PC-9 (cell line): ENCODE measurements at regions not wholly inside any gene's neighbourhood (a gene's known extent, or its start where the extent isn't known, plus 50 kb on each side); places are given as distances from the start of the nearest gene placed in this dataset.

Source experiments
- BruUV-seq: library from RNA; stranded (reverse); fragments of 400-500 nt; replicated peaks from 2 replicates; lab custom pipeline; 2021; lab: Mats Ljungman, UMichigan
- CTCF ChIA-PET: fragments of 300-600 bp; sonication (Branson Sonifier 250); formaldehyde crosslinking; loops from one replicate; lab custom pipeline; 2022; ENCODE audit warnings: antibody characterized with exemption; lab: Charles Lee
- POLR2A ChIA-PET: fragments of 300-600 bp; sonication (Branson Sonifier 250); formaldehyde crosslinking; loops from one replicate; lab custom pipeline; 2022; ENCODE audit warnings: antibody characterized with exemption; ENCODE audit not compliant: unreplicated experiment; lab: Charles Lee
- DNase-seq, 2 experiments: peaks; one replicate each; pipeline versions ENCODE4 v3.0.0 to v3.0.0-alpha.2; 2015 to 2022; ENCODE audit warnings: mixed read lengths in 1 of 2
- H2AFZ ChIP-seq: fragments of 200-600 bp; sonication (generic); 2 replicates; pipeline ENCODE4 v1.8.1; 2017; ENCODE audit warnings: antibody characterized with exemption
- H3F3A ChIP-seq: fragments of 200-600 bp; sonication (generic); 2 replicates; pipeline ENCODE4 v1.8.1; 2017; ENCODE audit warnings: antibody characterized with exemption, mild to moderate bottlenecking, low read depth; ENCODE audit not compliant: insufficient read depth
- H3K27ac ChIP-seq: fragments of 200-600 bp; sonication (generic); 2 replicates; pipeline ENCODE4 v1.6.1; 2016; ENCODE audit warnings: mixed run types
- H3K27me3 ChIP-seq: fragments of 200-600 bp; sonication (generic); 2 replicates; pipeline ENCODE4 v1.6.1; 2016; ENCODE audit warnings: low read depth, mixed run types; ENCODE audit not compliant: insufficient read depth
- H3K36me3 ChIP-seq: fragments of 200-600 bp; sonication (generic); 2 replicates; pipeline ENCODE4 v1.6.1; 2016; ENCODE audit warnings: low read depth, mixed run types
- H3K4me1 ChIP-seq: fragments of 200-600 bp; sonication (generic); replicated peaks from 2 replicates; pipeline ENCODE4 v1.6.1; 2016; ENCODE audit warnings: mixed run types; ENCODE audit not compliant: insufficient read depth
- H3K4me2 ChIP-seq: fragments of 200-600 bp; sonication (generic); 2 replicates; pipeline ENCODE4 v1.6.1; 2017; ENCODE audit warnings: mixed run types
- H3K4me3 ChIP-seq: fragments of 200-600 bp; sonication (generic); 2 replicates; pipeline ENCODE4 v1.6.1; 2016; ENCODE audit warnings: mixed run types
- H3K79me2 ChIP-seq: fragments of 200-600 bp; sonication (generic); 2 replicates; pipeline ENCODE4 v1.6.1; 2017; ENCODE audit warnings: low read depth, mixed run types
- H3K9me2 ChIP-seq: fragments of 200-600 bp; sonication (generic); 2 replicates; pipeline ENCODE4 v1.8.1; 2017; ENCODE audit warnings: mild to moderate bottlenecking; ENCODE audit not compliant: insufficient read depth
- H3K9me3 ChIP-seq: fragments of 200-600 bp; sonication (generic); 2 replicates; pipeline ENCODE4 v1.8.1; 2016; ENCODE audit warnings: low read depth; ENCODE audit not compliant: insufficient read depth
- H4K20me1 ChIP-seq: fragments of 200-600 bp; sonication (generic); 2 replicates; pipeline ENCODE4 v1.8.1; 2017; ENCODE audit not compliant: insufficient read depth
- CTCF ChIP-seq: fragments of 200-600 bp; sonication (generic); conservative IDR thresholded peaks from 2 replicates; pipeline ENCODE4 v1.6.1; 2017; ENCODE audit warnings: mixed run types, antibody characterized with exemption, mild to moderate bottlenecking, moderate library complexity
- EZH2 ChIP-seq: fragments of 200-600 bp; sonication (generic); IDR thresholded peaks from 2 replicates; pipeline ENCODE4 v1.8.0; 2017; ENCODE audit warnings: antibody characterized with exemption, low read depth
- intact Hi-C: fragments of 100-400 bp; cut with micrococcal nuclease; formaldehyde crosslinking; loops from one replicate; pipeline ENCODE4 v1.10.0; 2022; ENCODE audit not compliant: unreplicated experiment

- intact Hi-C loops, result no loop called here
- no peaks in the 10 kb centered on the region for H3K9me3 ChIP-seq
- no peaks in the 10 kb centered on the region for H3K9me2 ChIP-seq
- H3K79me2 ChIP-seq, result no peaks in the 10 kb centered on the region
- H3K27me3 ChIP-seq, result no peaks in the 10 kb centered on the region
- no peak overlapping the region for H3K4me3 ChIP-seq
- H2AFZ ChIP-seq, result no peak overlapping the region
- DNase-seq, result no peak
- CTCF ChIA-PET, result no interaction called here
- H4K20me1 ChIP-seq, result no peaks in the 10 kb centered on the region
- POLR2A ChIA-PET, result no interaction called here
- no peaks in the 10 kb centered on the region for H3K4me1 ChIP-seq
- H3K36me3 ChIP-seq, result no peaks in the 10 kb centered on the region
- no peak overlapping the region for H3K4me2 ChIP-seq
- no TSS peak for BruUV-seq
- TF ChIP-seq CTCF, result no peak
- TF ChIP-seq EZH2, result no peak
- no peak overlapping the region for H3K27ac ChIP-seq
- H3F3A ChIP-seq, result no peaks in the 10 kb centered on the region
These were observed 943.5 kb downstream of the BCL11B start for GRCh38 chr14:98328496-98328895.

- Histone ChIP-seq H4K20me1 (no peaks in the 10 kb centered on the region), H3K9me2 (no peaks in the 10 kb centered on the region), H2AFZ (no peak overlapping the region), H3F3A (no peaks in the 10 kb centered on the region), H3K4me3 (no peak overlapping the region), H3K27ac (no peak overlapping the region), H3K9me3 (no peaks in the 10 kb centered on the region), H3K4me2 (no peak overlapping the region), H3K79me2 (no peaks in the 10 kb centered on the region), H3K4me1 (no peaks in the 10 kb centered on the region), H3K27me3 (no peaks in the 10 kb centered on the region), H3K36me3 (no peaks in the 10 kb centered on the region)
- no peak for DNase-seq
- ChIA-PET CTCF (no interaction called here), POLR2A (no interaction called here)
- BruUV-seq, result no TSS peak
- intact Hi-C loops, result no loop called here
- TF ChIP-seq EZH2 (no peak), CTCF (no peak)
These were observed 937.8 kb downstream of the BCL11B start for GRCh38 chr14:98334186-98334585.

GRCh38 chr14:98341211-98341610 is 930.8 kb downstream of the BCL11B start:
- Histone ChIP-seq H3K4me3 (no peak overlapping the region), H3F3A (no peaks in the 10 kb centered on the region), H3K9me3 (no peaks in the 10 kb centered on the region), H3K4me1 (no peaks in the 10 kb centered on the region), H3K79me2 (no peaks in the 10 kb centered on the region), H3K9me2 (no peaks in the 10 kb centered on the region), H3K27me3 (no peaks in the 10 kb centered on the region), H3K4me2 (no peak overlapping the region), H3K36me3 (no peaks in the 10 kb centered on the region), H2AFZ (no peak overlapping the region), H3K27ac (no peak overlapping the region), H4K20me1 (no peaks in the 10 kb centered on the region)
- no TSS peak for BruUV-seq
- POLR2A ChIA-PET, result no interaction called here
- CTCF ChIA-PET, result no interaction called here
- DNase-seq, result no peak
- intact Hi-C loops, result no loop called here
- TF ChIP-seq EZH2 (no peak), CTCF (no peak)
